ENCODE measurements at regions not wholly inside any gene's neighbourhood (a gene's known extent, or its start where the extent isn't known, plus 50 kb on each side); places are given as distances from the start of the nearest gene placed in this dataset.
A peak's percentile ranks its signal among the peaks of the same experiment; 100 is the strongest.

DNA sequence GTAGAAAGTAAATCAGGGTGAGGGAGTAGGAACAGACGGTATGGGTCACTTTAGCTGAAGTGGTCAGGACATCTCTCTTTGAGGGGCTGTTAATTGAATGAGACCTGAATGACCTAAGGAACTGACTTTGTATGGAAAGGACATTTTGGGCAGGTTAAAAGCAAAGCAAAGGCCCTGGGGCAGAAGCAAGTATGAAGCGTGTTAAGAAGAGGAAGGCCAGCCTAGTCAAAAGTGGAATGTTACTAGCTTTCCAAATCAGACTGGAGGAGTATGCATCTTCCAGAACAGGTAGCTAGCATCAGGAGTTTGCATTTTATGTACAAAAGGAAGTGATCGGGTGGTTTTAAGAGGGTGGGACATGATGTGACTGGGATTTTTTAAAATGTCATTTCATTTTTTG lies 70.9 kb upstream of the PCGF5 start:
- DNase-seq = no peak

DNA sequence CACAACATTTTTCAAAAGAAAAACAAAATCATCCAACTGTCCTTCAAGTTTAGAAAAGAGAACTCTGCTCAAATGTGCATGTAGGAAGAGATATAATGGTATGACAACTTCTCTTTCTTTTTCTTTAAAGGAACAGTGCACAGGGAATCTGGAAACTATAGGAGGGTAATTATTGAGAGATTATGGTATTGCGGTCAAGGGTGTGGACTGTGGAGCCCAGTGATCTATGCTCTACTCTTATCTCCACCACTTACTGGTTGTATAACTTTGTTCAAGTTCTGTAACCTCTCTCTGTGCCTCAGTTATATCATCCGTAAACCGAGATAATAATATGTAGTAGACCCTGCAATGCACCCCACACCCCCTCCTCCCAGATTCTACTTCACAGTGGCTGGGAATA lies 69.8 kb upstream of the PCGF5 start:
- no peak for DNase-seq

DNA sequence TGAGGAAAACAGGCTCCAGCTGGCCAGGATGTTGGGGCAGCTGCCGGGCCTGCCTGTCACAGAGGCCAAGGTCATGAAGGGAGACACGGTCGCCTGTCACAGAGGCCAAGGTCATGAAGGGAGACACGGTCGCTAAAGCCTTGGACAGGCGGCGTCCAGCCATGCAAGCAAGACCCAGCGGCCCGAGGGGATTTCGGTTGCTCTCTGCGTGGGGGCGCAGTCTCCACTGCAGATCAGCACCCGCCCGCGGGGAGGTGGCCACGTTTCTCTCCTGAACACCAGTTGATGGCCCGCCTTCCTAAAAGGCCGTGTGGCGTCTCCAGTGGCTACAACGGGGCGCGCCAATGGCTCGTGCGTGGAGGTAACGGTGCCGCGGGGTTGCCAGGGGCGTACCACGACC lies 67.0 kb upstream of the PCGF5 start:
- no peak for DNase-seq

DNA sequence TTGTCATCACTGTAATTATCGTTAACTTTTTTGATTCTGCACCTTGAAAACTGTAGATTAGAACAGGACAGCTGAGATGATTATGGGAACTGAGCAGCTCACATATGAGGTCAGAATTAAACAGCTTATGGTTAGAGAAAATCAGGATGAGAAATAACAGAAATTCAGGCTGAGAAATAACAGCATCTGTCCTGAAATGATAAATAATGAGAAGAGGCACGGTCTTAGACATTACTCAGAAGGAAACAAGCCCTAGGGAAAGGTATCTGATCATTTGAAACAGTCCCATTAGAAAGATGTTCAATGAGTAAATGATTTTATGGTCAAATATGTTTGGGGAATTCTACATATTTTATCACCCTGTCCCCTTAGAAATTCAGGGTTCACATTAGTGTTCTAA lies 65.6 kb upstream of the PCGF5 start:
- no peak for DNase-seq

DNA sequence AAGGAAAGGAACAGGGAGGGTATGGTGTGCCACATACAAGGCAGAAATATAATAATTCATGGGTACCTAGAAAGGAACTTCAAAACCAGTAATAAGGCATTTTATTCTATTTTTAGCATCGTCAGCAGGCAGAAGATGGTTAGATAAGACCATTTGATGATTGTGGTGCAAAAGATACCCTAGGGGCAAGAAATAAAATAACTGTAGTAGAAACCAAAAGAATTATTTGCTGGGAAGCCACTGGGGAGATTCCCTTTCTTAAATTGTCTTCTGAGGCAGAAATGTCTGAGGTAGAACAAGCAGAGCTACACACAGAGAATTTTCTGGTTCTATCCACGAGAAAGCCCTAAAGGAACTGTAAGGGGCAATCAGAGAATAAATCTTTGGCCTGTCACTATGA lies 64.3 kb upstream of the PCGF5 start:
- no peak for DNase-seq

DNA sequence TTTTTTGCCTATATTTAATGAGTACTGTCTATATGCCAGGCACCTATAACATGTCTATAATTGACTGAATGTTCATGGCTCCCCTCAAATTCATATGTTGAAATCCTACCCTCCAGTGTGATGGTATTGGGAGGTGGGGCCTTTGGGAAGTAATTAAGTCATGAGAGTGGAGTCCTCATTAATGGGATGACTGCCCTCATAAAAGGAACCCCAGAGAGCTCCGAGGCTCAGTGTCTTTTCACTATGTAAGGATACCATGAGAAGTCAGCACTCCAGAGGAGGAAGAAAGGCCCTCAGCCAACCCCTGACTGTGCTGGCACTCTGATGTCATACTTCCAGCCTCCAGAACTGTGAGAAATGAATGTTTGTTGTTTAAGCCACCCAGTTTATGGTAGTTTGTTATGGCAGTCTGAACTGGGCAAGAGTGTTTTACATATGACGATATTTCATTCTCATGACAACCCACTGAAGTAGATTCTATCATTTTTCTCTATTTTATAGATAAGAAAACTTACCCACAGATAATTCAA lies 61.1 kb upstream of the PCGF5 start:
- no peak for DNase-seq

DNA sequence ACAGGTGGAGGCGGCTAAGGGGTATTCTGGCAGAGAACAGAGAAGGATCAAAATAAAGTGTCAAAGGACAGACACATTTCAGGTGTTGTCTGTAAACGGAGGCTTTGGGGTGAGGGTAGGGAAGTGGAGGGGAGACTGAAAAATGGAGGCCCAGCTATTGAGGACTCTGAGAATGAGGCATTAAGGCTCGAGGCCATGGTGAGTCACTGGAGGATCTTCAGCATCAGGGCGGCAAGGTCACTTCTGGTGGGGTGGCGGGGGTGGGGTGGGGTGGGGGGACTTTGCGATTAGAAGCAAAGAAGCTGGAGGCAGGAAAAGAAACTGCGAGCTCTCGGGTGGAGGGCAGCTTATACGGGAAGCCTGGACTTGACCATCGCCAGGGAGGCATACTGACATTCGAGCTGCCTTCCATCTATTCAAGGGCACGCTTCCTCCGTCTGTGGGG lies 58.4 kb upstream of the PCGF5 start:
- no peak for DNase-seq

DNA sequence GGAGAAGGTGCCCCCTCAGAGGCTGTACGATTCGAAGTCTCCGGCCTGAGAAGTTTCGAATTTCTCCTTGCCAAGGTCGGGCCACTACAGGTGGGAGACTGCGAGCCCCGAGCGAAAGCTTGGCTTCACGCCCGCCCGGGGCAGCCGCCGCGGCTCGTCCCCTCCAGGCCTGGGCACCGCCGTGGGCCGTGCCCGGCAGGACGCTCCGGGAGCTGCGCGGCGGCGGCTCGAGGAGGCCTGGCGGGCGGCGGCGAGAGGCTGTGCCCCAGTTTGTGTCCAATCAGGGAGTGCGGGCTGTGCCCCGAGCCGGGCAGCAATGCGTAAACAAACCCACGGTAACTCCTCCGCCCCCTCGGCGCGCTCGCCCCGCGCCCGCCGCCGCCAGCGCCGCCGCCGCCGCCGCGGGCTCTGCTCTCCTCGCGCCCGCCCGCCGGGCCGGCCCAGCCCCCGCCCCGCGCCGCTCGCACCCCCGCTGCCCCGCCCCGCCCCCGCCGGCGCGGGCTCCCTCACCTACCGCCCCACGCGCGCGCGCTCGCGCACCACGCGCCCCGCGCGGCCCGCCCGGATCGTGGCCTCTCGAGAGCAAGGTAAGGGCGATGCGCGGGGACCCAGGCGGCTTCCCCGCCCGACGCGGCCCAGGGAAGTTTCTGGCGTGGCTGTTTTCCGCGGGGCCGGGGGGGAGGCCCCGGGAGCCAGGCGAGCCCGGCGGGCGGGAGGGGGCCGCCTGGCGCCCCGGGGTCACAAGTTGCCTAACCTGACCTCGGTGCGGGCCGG lies 57.8 kb upstream of the PCGF5 start:
- peak; percentile 75 for DNase-seq

DNA sequence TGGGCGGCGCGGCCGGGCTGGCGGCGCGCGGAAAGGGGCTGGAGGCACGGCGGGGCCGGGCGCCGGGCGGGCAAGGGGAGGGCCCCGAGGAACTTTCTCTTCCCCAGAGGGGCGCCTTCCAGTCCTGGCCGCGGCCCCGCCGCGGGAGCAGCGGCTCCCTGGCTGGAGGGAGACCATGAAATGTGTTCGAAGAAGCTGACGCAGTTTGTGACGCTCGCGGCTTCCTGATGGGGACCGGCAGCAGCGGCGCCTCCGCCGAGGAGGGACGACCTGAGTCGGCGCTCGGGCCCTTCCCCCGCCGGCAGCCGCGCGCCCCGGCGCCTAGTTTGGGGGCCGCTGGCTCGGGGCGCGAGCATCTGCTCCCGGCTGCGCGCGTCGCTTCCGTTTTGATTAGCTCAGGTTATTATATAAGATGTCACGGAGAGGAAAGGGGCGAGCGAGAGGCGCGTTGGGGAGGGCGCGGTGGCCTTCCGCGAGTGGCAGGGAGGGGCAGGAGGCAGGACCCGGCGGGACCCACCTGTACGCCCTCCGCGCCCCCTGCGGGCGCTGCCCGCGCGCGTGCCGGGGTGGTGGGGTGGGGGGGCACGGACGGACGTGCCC lies 57.1 kb upstream of the PCGF5 start:
- peak; percentile 66 for DNase-seq

DNA sequence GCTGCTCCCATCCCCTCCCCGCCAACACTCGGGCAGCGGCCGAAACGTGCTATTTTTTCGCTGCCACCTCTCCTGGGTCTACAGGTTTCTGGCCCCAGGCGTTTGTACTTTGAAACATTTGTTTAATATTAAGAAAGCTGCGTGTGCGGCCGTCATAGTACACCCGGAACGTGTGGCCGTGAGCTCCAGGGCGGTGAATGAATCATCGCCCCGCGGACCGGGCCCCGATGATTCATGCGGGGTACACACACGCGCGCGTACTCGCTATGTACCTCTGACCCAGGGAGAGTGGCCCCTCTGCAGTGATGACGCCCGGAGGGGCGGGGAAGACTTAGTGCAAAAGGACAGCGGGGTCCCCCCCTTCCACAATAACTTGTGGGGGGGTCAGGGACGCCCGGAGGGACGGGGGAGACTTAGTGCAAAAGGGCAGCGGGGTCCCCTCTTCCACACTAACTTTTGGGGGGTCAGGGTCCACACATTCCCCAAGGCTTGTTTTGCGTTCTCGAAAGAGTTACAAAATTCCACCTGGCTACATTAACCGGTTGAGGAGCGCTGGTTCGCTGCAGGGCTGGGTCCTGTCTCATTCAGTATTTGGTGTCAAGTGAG lies 56.5 kb upstream of the PCGF5 start:
- peak; percentile 67 for DNase-seq

DNA sequence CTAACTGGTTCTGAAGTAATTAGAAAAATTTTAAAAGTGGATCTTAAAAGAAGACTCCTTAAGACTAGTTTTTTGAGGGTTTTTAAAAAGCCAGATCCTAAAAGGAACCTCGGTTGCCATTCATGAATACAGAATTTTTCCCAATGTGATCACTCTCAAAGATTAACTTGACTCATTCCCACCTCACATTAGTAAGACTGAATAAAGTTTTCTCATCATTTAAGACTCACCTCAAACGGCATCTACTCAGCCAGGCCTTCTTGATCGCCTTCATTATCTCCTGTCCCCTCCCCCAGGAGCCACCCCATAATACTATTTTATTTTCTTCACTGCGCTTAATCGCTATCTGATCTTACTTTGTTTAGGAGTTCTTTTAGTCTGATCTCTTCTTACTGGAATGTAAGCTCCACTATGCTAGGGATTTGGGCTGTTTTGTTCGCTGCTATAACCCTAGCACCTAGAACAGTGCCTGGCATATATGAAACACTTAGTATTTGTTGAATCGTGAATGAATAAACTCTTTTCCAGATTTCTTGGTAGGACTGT lies 55.9 kb upstream of the PCGF5 start:
- DNase-seq = no peak

DNA sequence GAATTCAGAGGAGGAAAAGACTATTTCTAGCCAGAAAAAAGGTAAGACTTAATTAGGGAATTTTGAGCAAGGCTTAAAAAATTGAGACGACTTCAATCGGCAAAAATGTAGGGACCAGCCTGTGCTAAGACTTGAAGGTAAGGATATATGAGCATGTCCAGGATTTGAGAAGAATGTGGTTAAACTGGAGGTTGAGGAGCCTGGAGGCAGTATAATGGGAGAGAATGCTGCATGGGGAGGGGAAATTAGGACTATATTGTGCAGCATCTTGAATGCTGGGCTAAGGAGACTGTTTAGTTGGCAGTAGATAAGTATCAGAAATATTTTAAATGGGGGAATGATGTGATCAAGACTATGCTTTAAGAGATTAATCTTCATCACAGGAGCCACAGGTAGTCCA lies 53.1 kb upstream of the PCGF5 start:
- DNase-seq = no peak

DNA sequence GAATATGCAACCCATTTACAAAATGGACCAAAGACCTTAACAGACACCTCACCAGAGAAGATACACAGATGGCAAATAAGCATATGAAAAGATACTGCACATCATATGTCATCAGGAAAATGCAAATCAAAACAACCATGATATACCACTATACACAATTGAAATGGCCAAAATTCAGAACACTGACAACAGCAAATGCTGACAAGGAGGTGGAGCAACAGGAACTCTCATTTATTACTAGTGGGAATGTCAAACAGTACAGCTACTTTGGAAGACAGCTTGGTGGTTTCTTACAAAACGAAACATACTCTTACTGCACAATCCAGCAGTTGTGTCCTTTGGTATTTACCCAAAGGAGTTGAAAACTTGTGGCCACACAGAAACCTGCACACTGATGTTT lies 50.0 kb upstream of the PCGF5 start:
- DNase-seq = no peak
